PC-3 (cell line): ENCODE measurements at regions not wholly inside any gene's neighbourhood (a gene's known extent, or its start where the extent isn't known, plus 50 kb on each side); places are given as distances from the start of the nearest gene placed in this dataset.

ENCODE experiments used
- EZH2 ChIP-seq: fragments of 300-600 bp; sonication (generic); IDR thresholded peaks from one replicate; pipeline ENCODE4 v1.6.1; 2017; ENCODE audit warnings: antibody characterized with exemption, mild to moderate bottlenecking, low read length; ENCODE audit not compliant: unreplicated experiment
- TF ChIP-seq, protein P1 (sequence below): fragments of 300-600 bp; sonication (generic); conservative IDR thresholded peaks from 2 replicates; pipeline ENCODE4 v1.5.1; 2017; ENCODE audit warnings: antibody characterized with exemption, low read depth, mild to moderate bottlenecking, low read length

DNA sequence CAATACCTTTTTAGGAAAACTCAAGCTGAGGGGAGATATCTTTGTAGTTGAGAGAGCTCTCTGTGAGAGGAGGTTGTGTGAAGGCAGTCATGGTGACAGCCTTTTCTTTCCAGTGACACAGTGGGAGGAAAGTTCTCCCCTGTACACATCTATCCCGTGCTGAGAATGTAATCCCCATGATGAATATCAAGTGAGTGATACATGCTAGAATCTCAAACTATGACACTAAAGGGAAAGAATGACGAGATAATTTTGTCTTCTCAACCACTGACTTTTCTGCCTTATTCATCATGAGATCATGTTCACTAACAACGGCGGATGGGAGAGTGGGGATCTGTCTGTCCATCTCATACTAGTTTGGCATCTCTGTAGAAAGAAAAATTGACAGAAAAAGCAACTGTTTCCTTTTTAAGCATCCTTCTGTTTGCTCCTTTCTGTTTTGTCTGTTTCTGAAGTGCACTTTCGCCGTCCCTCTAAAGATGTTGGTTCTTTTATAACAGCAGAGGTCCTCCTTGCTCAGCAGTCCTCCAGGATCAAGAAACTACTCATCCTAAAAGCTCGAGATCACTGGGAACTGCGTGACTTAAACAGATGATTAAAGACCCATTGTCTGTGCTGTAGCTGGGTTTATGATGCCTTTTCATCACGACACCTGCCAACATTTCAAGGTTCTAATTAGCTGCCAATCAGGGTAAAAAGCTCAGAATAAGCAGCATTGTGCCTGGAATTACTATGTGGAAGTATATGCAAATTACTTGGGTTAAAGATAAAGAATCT lies 137.6 kb downstream of the DCK start:
- TF ChIP-seq, protein P1, sequence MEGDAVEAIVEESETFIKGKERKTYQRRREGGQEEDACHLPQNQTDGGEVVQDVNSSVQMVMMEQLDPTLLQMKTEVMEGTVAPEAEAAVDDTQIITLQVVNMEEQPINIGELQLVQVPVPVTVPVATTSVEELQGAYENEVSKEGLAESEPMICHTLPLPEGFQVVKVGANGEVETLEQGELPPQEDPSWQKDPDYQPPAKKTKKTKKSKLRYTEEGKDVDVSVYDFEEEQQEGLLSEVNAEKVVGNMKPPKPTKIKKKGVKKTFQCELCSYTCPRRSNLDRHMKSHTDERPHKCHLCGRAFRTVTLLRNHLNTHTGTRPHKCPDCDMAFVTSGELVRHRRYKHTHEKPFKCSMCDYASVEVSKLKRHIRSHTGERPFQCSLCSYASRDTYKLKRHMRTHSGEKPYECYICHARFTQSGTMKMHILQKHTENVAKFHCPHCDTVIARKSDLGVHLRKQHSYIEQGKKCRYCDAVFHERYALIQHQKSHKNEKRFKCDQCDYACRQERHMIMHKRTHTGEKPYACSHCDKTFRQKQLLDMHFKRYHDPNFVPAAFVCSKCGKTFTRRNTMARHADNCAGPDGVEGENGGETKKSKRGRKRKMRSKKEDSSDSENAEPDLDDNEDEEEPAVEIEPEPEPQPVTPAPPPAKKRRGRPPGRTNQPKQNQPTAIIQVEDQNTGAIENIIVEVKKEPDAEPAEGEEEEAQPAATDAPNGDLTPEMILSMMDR, result peak; percentile 62
- no peak for TF ChIP-seq EZH2
